Mesenchymal stem cell (in vitro differentiated cells and primary cell): ENCODE measurements at regions not wholly inside any gene's neighbourhood (a gene's known extent, or its start where the extent isn't known, plus 50 kb on each side); places are given as distances from the start of the nearest gene placed in this dataset.

Source experiments
- DNase-seq: peaks from one replicate; pipeline ENCODE4 v3.0.0-alpha.2; 2013
- H2AFZ ChIP-seq: one replicate; pipeline ENCODE4 v1.6.1; 2013; ENCODE audit warnings: low read depth, mild to moderate bottlenecking, control low read depth, inconsistent platforms, low read length, moderate library complexity
- H2AK5ac ChIP-seq: 2 replicates; pipeline ENCODE4 v1.6.1; 2013; ENCODE audit warnings: low read length, moderate library complexity, mild to moderate bottlenecking, inconsistent platforms; ENCODE audit not compliant: severe bottlenecking
- H2BK120ac ChIP-seq: one replicate; pipeline ENCODE4 v1.6.1; 2013; ENCODE audit warnings: low read depth, mild to moderate bottlenecking, inconsistent platforms, low read length, moderate library complexity
- H2BK12ac ChIP-seq, 2 experiments: one replicate each; pipeline ENCODE4 v1.6.1; 2013; ENCODE audit warnings: inconsistent platforms in 2 of 2, low read length in 2 of 2, mild to moderate bottlenecking in 2 of 2, moderate library complexity in 2 of 2, control low read depth in 1 of 2
- H2BK15ac ChIP-seq: one replicate; pipeline ENCODE4 v1.6.1; 2013; ENCODE audit warnings: mild to moderate bottlenecking, low read depth, inconsistent platforms; ENCODE audit not compliant: poor library complexity, severe bottlenecking
- H2BK5ac ChIP-seq: 2 replicates; pipeline ENCODE4 v1.6.1; 2013; ENCODE audit warnings: low read depth, mild to moderate bottlenecking, low read length, control low read depth, inconsistent platforms; ENCODE audit not compliant: poor library complexity, severe bottlenecking
- H3K14ac ChIP-seq, 2 experiments: one replicate each; pipeline ENCODE4 v1.6.1; 2013; ENCODE audit warnings: inconsistent platforms in 2 of 2, low read length in 2 of 2, control low read depth in 1 of 2, mild to moderate bottlenecking in 1 of 2, moderate library complexity in 1 of 2
- H3K18ac ChIP-seq, 2 experiments: one replicate each; pipeline ENCODE4 v1.6.1; 2013; ENCODE audit warnings: inconsistent platforms in 2 of 2, low read length in 2 of 2, control low read depth in 1 of 2, low read depth in 1 of 2, mild to moderate bottlenecking in 1 of 2
- H3K23ac ChIP-seq, 2 experiments: one replicate each; pipeline ENCODE4 v1.6.1; 2013; ENCODE audit warnings: inconsistent platforms in 2 of 2, low read length in 2 of 2, mild to moderate bottlenecking in 2 of 2, moderate library complexity in 2 of 2, control low read depth in 1 of 2
- H3K27ac ChIP-seq: 2 replicates; pipeline ENCODE4 v1.5.1; 2013; ENCODE audit warnings: mild to moderate bottlenecking, moderate library complexity, low read length, control low read depth, inconsistent platforms; ENCODE audit not compliant: poor library complexity, severe bottlenecking
- H3K27me3 ChIP-seq, 2 experiments: 2 replicates each; pipeline versions ENCODE4 v1.6.1 to v1.7.0; 2013; ENCODE audit warnings: low read length in 2 of 2, mild to moderate bottlenecking in 2 of 2, moderate library complexity in 2 of 2, control low read depth in 1 of 2, inconsistent platforms in 1 of 2; ENCODE audit not compliant: control insufficient read depth in 1 of 2, insufficient read depth in 1 of 2
- H3K36me3 ChIP-seq, 2 experiments: 2 replicates each; pipeline versions ENCODE4 v1.6.1 to v1.7.0; 2013; ENCODE audit warnings: low read length in 2 of 2, control low read depth in 1 of 2, inconsistent platforms in 1 of 2, low read depth in 1 of 2, mild to moderate bottlenecking in 1 of 2; ENCODE audit not compliant: insufficient read depth in 2 of 2, control insufficient read depth in 1 of 2
- H3K4ac ChIP-seq, 2 experiments: one replicate each; pipeline ENCODE4 v1.6.1; 2013; ENCODE audit warnings: inconsistent platforms in 2 of 2, low read length in 2 of 2, mild to moderate bottlenecking in 2 of 2, moderate library complexity in 2 of 2, control low read depth in 1 of 2, low read depth in 1 of 2
- H3K4me1 ChIP-seq: 2 replicates; pipeline ENCODE4 v1.6.1; 2013; ENCODE audit warnings: low read depth, low read length, control low read depth; ENCODE audit not compliant: control insufficient read depth, insufficient read depth
- H3K4me2 ChIP-seq: 2 replicates; pipeline ENCODE4 v1.6.1; 2013; ENCODE audit warnings: low read length, mild to moderate bottlenecking, inconsistent platforms; ENCODE audit not compliant: poor library complexity, severe bottlenecking
- H3K4me3 ChIP-seq, 2 experiments: 2 replicates each; pipeline versions ENCODE4 v1.5.1 to v1.7.0; 2013; ENCODE audit warnings: low read length in 2 of 2, mild to moderate bottlenecking in 2 of 2, control low read depth in 1 of 2, low read depth in 1 of 2; ENCODE audit not compliant: insufficient read depth in 1 of 2
- H3K79me1 ChIP-seq: replicated peaks from 2 replicates; pipeline ENCODE4 v1.6.1; 2013; ENCODE audit warnings: mild to moderate bottlenecking, control low read depth, low read length, inconsistent platforms; ENCODE audit not compliant: poor library complexity, severe bottlenecking
- H3K9ac ChIP-seq: 2 replicates; pipeline ENCODE4 v1.7.0; 2013; ENCODE audit warnings: mild to moderate bottlenecking, low read length, moderate library complexity
- H3K9me3 ChIP-seq: 2 replicates; pipeline ENCODE4 v1.7.0; 2013; ENCODE audit warnings: mild to moderate bottlenecking, low read length; ENCODE audit not compliant: control insufficient read depth
- H4K8ac ChIP-seq: one replicate; pipeline ENCODE4 v1.6.1; 2013; ENCODE audit warnings: inconsistent platforms, mild to moderate bottlenecking, low read length, moderate library complexity
- H4K91ac ChIP-seq: one replicate; pipeline ENCODE4 v1.6.1; 2013; ENCODE audit warnings: mild to moderate bottlenecking, low read length, inconsistent platforms
- WGBS: methylation state at CpG from one replicate; pipeline ENCODE4 v1.1.7; 2013; ENCODE audit warnings: mixed read lengths; 5-methylcytosine and 5-hydroxymethylcytosine counted together

GRCh38 chr14:86882818-86883217 lies 1110.2 kb downstream of the GALC start:
- peaks cover 4% of the 10 kb centered on the region for H3K9me3 ChIP-seq
- no peaks in the 10 kb centered on the region for H3K79me1 ChIP-seq
- no peak overlapping the region for H3K4me2 ChIP-seq
- no peak overlapping the region for H3K14ac ChIP-seq
- no peaks in the 10 kb centered on the region for H3K36me3 ChIP-seq
- H2BK15ac ChIP-seq: no peak overlapping the region
- no peak overlapping the region for H2AK5ac ChIP-seq
- no peak for DNase-seq
- H2BK5ac ChIP-seq: no peak overlapping the region
- no peak overlapping the region for H3K4ac ChIP-seq
- H3K23ac ChIP-seq: no peak overlapping the region
- no peaks in the 10 kb centered on the region for H3K27me3 ChIP-seq
- H3K9ac ChIP-seq: no peak overlapping the region
- no peaks in the 10 kb centered on the region for H3K4me1 ChIP-seq
- H2AFZ ChIP-seq: no peak overlapping the region
- H2BK12ac ChIP-seq: no peak overlapping the region
- no peak overlapping the region for H3K27ac ChIP-seq
- no peak overlapping the region for H2BK120ac ChIP-seq
- H3K18ac ChIP-seq: no peak overlapping the region
- H4K8ac ChIP-seq: no peak overlapping the region
- H3K4me3 ChIP-seq: no peak overlapping the region
- no peak overlapping the region for H4K91ac ChIP-seq
- 55% methylated on average over 3 of the region's 3 CpGs for WGBS

- Histone ChIP-seq H3K4me2 (no peak overlapping the region), H2BK15ac (no peak overlapping the region), H3K4me3 (no peak overlapping the region), H3K23ac (no peak overlapping the region), H3K9ac (no peak overlapping the region), H3K79me1 (no peaks in the 10 kb centered on the region), H3K9me3 (no peaks in the 10 kb centered on the region), H3K18ac (no peak overlapping the region), H2BK12ac (no peak overlapping the region), H3K36me3 (no peaks in the 10 kb centered on the region), H2BK120ac (no peak overlapping the region), H2AFZ (no peak overlapping the region), H4K91ac (no peak overlapping the region), H3K14ac (no peak overlapping the region), H3K4me1 (peaks cover 1% of the 10 kb centered on the region), H2BK5ac (no peak overlapping the region), H4K8ac (no peak overlapping the region), H3K27ac (no peak overlapping the region), H3K27me3 (no peaks in the 10 kb centered on the region), H3K4ac (no peak overlapping the region), H2AK5ac (no peak overlapping the region)
- DNase-seq: no peak
- 95% methylated on average over 3 of the region's 3 CpGs for WGBS
These were observed 1127.0 kb downstream of the GALC start for GRCh38 chr14:86865934-86866333.

GRCh38 chr14:86858591-86858990 lies 1134.4 kb downstream of the GALC start:
- 71% methylated on average over 6 of the region's 6 CpGs for WGBS
- H2BK15ac ChIP-seq: no peak overlapping the region
- H3K14ac ChIP-seq: no peak overlapping the region
- no peak overlapping the region for H3K4ac ChIP-seq
- no peaks in the 10 kb centered on the region for H3K79me1 ChIP-seq
- DNase-seq: peak; percentile 85
- no peak overlapping the region for H3K4me3 ChIP-seq
- no peaks in the 10 kb centered on the region for H3K27me3 ChIP-seq
- H3K27ac ChIP-seq: peak overlapping the region; percentile 94
- peaks cover 4% of the 10 kb centered on the region for H3K4me1 ChIP-seq
- no peak overlapping the region for H4K8ac ChIP-seq
- H3K36me3 ChIP-seq: no peaks in the 10 kb centered on the region
- no peak overlapping the region for H3K23ac ChIP-seq
- H3K18ac ChIP-seq: no peak overlapping the region
- no peak overlapping the region for H2AFZ ChIP-seq
- no peak overlapping the region for H3K4me2 ChIP-seq
- no peak overlapping the region for H2BK120ac ChIP-seq
- no peaks in the 10 kb centered on the region for H3K9me3 ChIP-seq
- H2AK5ac ChIP-seq: no peak overlapping the region
- H2BK12ac ChIP-seq: no peak overlapping the region
- H4K91ac ChIP-seq: no peak overlapping the region
- H2BK5ac ChIP-seq: no peak overlapping the region
- H3K9ac ChIP-seq: no peak overlapping the region

- Histone ChIP-seq H3K36me3 (no peaks in the 10 kb centered on the region), H3K4me1 (peaks cover 4% of the 10 kb centered on the region), H2BK12ac (no peak overlapping the region), H2BK15ac (no peak overlapping the region), H3K23ac (no peak overlapping the region), H3K9me3 (no peaks in the 10 kb centered on the region), H3K27me3 (no peaks in the 10 kb centered on the region), H3K4ac (no peak overlapping the region), H4K8ac (no peak overlapping the region), H4K91ac (no peak overlapping the region), H3K27ac (peak overlapping the region; percentile 94), H3K9ac (no peak overlapping the region), H3K14ac (no peak overlapping the region), H2AFZ (no peak overlapping the region), H2BK5ac (no peak overlapping the region), H2BK120ac (no peak overlapping the region), H3K4me3 (no peak overlapping the region), H2AK5ac (no peak overlapping the region), H3K18ac (no peak overlapping the region), H3K79me1 (no peaks in the 10 kb centered on the region), H3K4me2 (no peak overlapping the region)
- peak; percentile 19 for DNase-seq
- WGBS: 83% methylated on average over 1 of the region's 3 CpGs
These were observed 1135.0 kb downstream of the GALC start for GRCh38 chr14:86858031-86858430.
